DOHH2 (cell line): ENCODE measurements at regions not wholly inside any gene's neighbourhood (a gene's known extent, or its start where the extent isn't known, plus 50 kb on each side); places are given as distances from the start of the nearest gene placed in this dataset.
A peak's percentile ranks its signal among the peaks of the same experiment; 100 is the strongest.

Experiments used
- H3F3A ChIP-seq: fragments of 200-600 bp; sonication (generic), shearing (Covaris generic); 2 replicates; pipeline ENCODE4 v1.6.0; 2016; ENCODE audit warnings: antibody characterized with exemption, mild to moderate bottlenecking; ENCODE audit not compliant: control insufficient read depth, insufficient read depth
- H3K27ac ChIP-seq: fragments of 200-600 bp; sonication (generic); 2 replicates; pipeline ENCODE4 v1.5.1; 2014; ENCODE audit warnings: low read depth, mild to moderate bottlenecking, low read length, moderate library complexity
- H3K27me3 ChIP-seq: fragments of 200-600 bp; sonication (generic); 2 replicates; pipeline ENCODE4 v1.6.1; 2014; ENCODE audit warnings: mild to moderate bottlenecking, low read length, mixed read lengths; ENCODE audit not compliant: control insufficient read depth
- H3K36me3 ChIP-seq: fragments of 200-600 bp; sonication (generic); 2 replicates; pipeline ENCODE4 v1.6.1; 2014; ENCODE audit warnings: mild to moderate bottlenecking, low read length, moderate library complexity, mixed read lengths; ENCODE audit not compliant: control insufficient read depth
- H3K4me1 ChIP-seq: fragments of 200-600 bp; sonication (generic); 2 replicates; pipeline ENCODE4 v1.6.1; 2014; ENCODE audit warnings: mild to moderate bottlenecking, low read length, mixed read lengths; ENCODE audit not compliant: control insufficient read depth
- H3K4me2 ChIP-seq: fragments of 200-600 bp; sonication (generic); 2 replicates; pipeline ENCODE4 v1.6.0; 2014; ENCODE audit warnings: mild to moderate bottlenecking, low read length, moderate library complexity
- H3K4me3 ChIP-seq: fragments of 200-600 bp; sonication (generic); 2 replicates; pipeline ENCODE4 v1.5.1; 2014; ENCODE audit warnings: mild to moderate bottlenecking, low read length, mixed read lengths
- H3K79me2 ChIP-seq: fragments of 200-600 bp; sonication (generic); 2 replicates; pipeline ENCODE4 v1.6.1; 2014; ENCODE audit warnings: mild to moderate bottlenecking, low read length, mixed read lengths; ENCODE audit not compliant: control insufficient read depth
- H3K9me2 ChIP-seq: fragments of 200-600 bp; sonication (generic); replicated peaks from 2 replicates; pipeline ENCODE4 v1.6.1; 2014; ENCODE audit warnings: mild to moderate bottlenecking, low read length, mixed read lengths; ENCODE audit not compliant: control insufficient read depth
- H3K9me3 ChIP-seq: fragments of 200-600 bp; sonication (generic); 2 replicates; pipeline ENCODE4 v1.6.1; 2014; ENCODE audit warnings: antibody characterized with exemption, low read length, mixed read lengths; ENCODE audit not compliant: control insufficient read depth, insufficient read depth
- H4K20me1 ChIP-seq: fragments of 200-600 bp; sonication (generic); 2 replicates; pipeline ENCODE4 v1.6.0; 2014; ENCODE audit warnings: low read depth, mild to moderate bottlenecking, antibody characterized with exemption, low read length, moderate library complexity; ENCODE audit not compliant: control insufficient read depth, insufficient read depth
- CTCF ChIP-seq: fragments of 200-600 bp; sonication (generic); IDR thresholded peaks from one replicate; pipeline ENCODE4 v1.5.1; 2014; ENCODE audit warnings: antibody characterized with exemption, mild to moderate bottlenecking, low read depth, low read length; ENCODE audit not compliant: poor library complexity, severe bottlenecking
- EZH2phosphoT487 ChIP-seq: fragments of 200-600 bp; sonication (generic); IDR thresholded peaks from 2 replicates; pipeline ENCODE4 v1.6.1; 2017; ENCODE audit warnings: borderline replicate concordance, mild to moderate bottlenecking, antibody characterized with exemption, low read length, moderate library complexity, mixed read lengths

- Histone ChIP-seq H3K79me2 (no peaks in the 10 kb centered on the region), H3F3A (no peaks in the 10 kb centered on the region), H3K4me2 (no peak overlapping the region), H3K9me2 (no peaks in the 10 kb centered on the region), H3K36me3 (no peaks in the 10 kb centered on the region), H3K27me3 (no peaks in the 10 kb centered on the region), H4K20me1 (no peaks in the 10 kb centered on the region), H3K4me1 (no peaks in the 10 kb centered on the region), H3K27ac (no peak overlapping the region), H3K9me3 (no peaks in the 10 kb centered on the region), H3K4me3 (no peak overlapping the region)
- TF ChIP-seq EZH2phosphoT487 (no peak), CTCF (no peak)
Observed at GRCh38 chr18:75858754-75859153, 431.3 kb upstream of the SMIM21 start.

GRCh38 chr18:75857558-75857957 lies 430.1 kb upstream of the SMIM21 start:
- Histone ChIP-seq H3K4me3 (no peak overlapping the region), H3K4me2 (no peak overlapping the region), H3K4me1 (no peaks in the 10 kb centered on the region), H3K27me3 (no peaks in the 10 kb centered on the region), H3K36me3 (no peaks in the 10 kb centered on the region), H3F3A (no peaks in the 10 kb centered on the region), H3K27ac (no peak overlapping the region), H3K9me2 (no peaks in the 10 kb centered on the region), H4K20me1 (no peaks in the 10 kb centered on the region), H3K79me2 (no peaks in the 10 kb centered on the region), H3K9me3 (no peaks in the 10 kb centered on the region)
- TF ChIP-seq CTCF: no peak
- no peak for TF ChIP-seq EZH2phosphoT487

- Histone ChIP-seq H3K79me2 (no peaks in the 10 kb centered on the region), H3K9me3 (no peaks in the 10 kb centered on the region)
- no peak for TF ChIP-seq EZH2phosphoT487
- TF ChIP-seq CTCF: no peak
Observed at GRCh38 chr18:75854808-75855207, 427.3 kb upstream of the SMIM21 start.

GRCh38 chr18:75854174-75854573 lies 426.7 kb upstream of the SMIM21 start:
- Histone ChIP-seq H3F3A (no peaks in the 10 kb centered on the region), H3K9me2 (no peaks in the 10 kb centered on the region), H3K4me1 (no peaks in the 10 kb centered on the region), H3K9me3 (no peaks in the 10 kb centered on the region), H4K20me1 (no peaks in the 10 kb centered on the region), H3K27ac (no peak overlapping the region), H3K79me2 (no peaks in the 10 kb centered on the region), H3K27me3 (no peaks in the 10 kb centered on the region), H3K4me3 (no peak overlapping the region), H3K4me2 (no peak overlapping the region), H3K36me3 (no peaks in the 10 kb centered on the region)
- TF ChIP-seq CTCF (peak; percentile 82), EZH2phosphoT487 (no peak)

More at GRCh38 chr18:75854808-75855207, 427.3 kb upstream of the SMIM21 start:
- Histone ChIP-seq H3F3A (no peaks in the 10 kb centered on the region), H3K36me3 (no peaks in the 10 kb centered on the region), H3K4me2 (no peak overlapping the region), H3K4me3 (no peak overlapping the region), H3K27me3 (no peaks in the 10 kb centered on the region), H3K27ac (no peak overlapping the region), H3K9me2 (no peaks in the 10 kb centered on the region), H3K4me1 (no peaks in the 10 kb centered on the region), H4K20me1 (no peaks in the 10 kb centered on the region)
